GM21529 (cell line): ENCODE measurements at regions not wholly inside any gene's neighbourhood (a gene's known extent, or its start where the extent isn't known, plus 50 kb on each side); places are given as distances from the start of the nearest gene placed in this dataset.
A peak's percentile ranks its signal among the peaks of the same experiment; 100 is the strongest.

Experiments used
- ATAC-seq: cut with Tn5 transposase; IDR thresholded peaks from one replicate; pipeline ENCODE4 v1.9.1; 2021; ENCODE audit not compliant: unreplicated experiment

- ATAC-seq = no peak
These were observed 777.9 kb downstream of the DACH1 start for GRCh38 chr13:71089056-71089455.

GRCh38 chr13:71087432-71087831, 779.6 kb downstream of the DACH1 start:
- ATAC-seq = no peak

- ATAC-seq = no peak
These were observed 780.0 kb downstream of the DACH1 start for GRCh38 chr13:71087006-71087405.

GRCh38 chr13:71082631-71083030, 784.4 kb downstream of the DACH1 start:
- no peak for ATAC-seq

- ATAC-seq = no peak
These were observed 787.4 kb downstream of the DACH1 start for GRCh38 chr13:71079638-71080037.

- ATAC-seq = no peak
These were observed 799.0 kb downstream of the DACH1 start for GRCh38 chr13:71068041-71068440.

- ATAC-seq = no peak
These were observed 799.7 kb downstream of the DACH1 start for GRCh38 chr13:71067165-71067815.

GRCh38 chr13:71056581-71056980, 810.4 kb downstream of the DACH1 start:
- no peak for ATAC-seq

- no peak for ATAC-seq
These were observed 811.4 kb downstream of the DACH1 start for GRCh38 chr13:71055644-71056043.

GRCh38 chr13:71055047-71055446, 812.0 kb downstream of the DACH1 start:
- no peak for ATAC-seq

- ATAC-seq = peak; percentile 76
These were observed 812.6 kb downstream of the DACH1 start for GRCh38 chr13:71054358-71054757.

- no peak for ATAC-seq
These were observed 815.4 kb downstream of the DACH1 start for GRCh38 chr13:71051573-71051972.

GRCh38 chr13:71046360-71047079, 820.5 kb downstream of the DACH1 start:
- no peak for ATAC-seq

- no peak for ATAC-seq
These were observed 821.9 kb downstream of the DACH1 start for GRCh38 chr13:71045101-71045500.

GRCh38 chr13:71039440-71039839, 827.6 kb downstream of the DACH1 start:
- ATAC-seq = no peak

- ATAC-seq = no peak
These were observed 833.0 kb downstream of the DACH1 start for GRCh38 chr13:71034018-71034417.

- no peak for ATAC-seq
These were observed 834.0 kb downstream of the DACH1 start for GRCh38 chr13:71033026-71033425.

- no peak for ATAC-seq
These were observed 836.2 kb downstream of the DACH1 start for GRCh38 chr13:71030784-71031183.

- ATAC-seq = no peak
These were observed 838.1 kb downstream of the DACH1 start for GRCh38 chr13:71028884-71029283.

GRCh38 chr13:71021825-71022422, 845.1 kb downstream of the DACH1 start:
- ATAC-seq = no peak

- no peak for ATAC-seq
These were observed 848.0 kb downstream of the DACH1 start for GRCh38 chr13:71018995-71019394.

- no peak for ATAC-seq
These were observed 848.5 kb downstream of the DACH1 start for GRCh38 chr13:71018544-71018943.
